K562 (cell line): ENCODE measurements at regions not wholly inside any gene's neighbourhood (a gene's known extent, or its start where the extent isn't known, plus 50 kb on each side); places are given as distances from the start of the nearest gene placed in this dataset.

Experiments used
- ATAC-seq: fragments of 200-7000 bp; cut with Tn5 transposase; 3 replicates; pipeline ENCODE4 v1.9.1; 2020; ENCODE audit warnings: moderate library complexity
- BruUV-seq: library from RNA; stranded (reverse); fragments of 400-500 nt; replicated peaks from 2 replicates; lab custom pipeline; 2021; lab: Mats Ljungman, UMichigan
- CTCF ChIA-PET: fragments of 300-600 bp; formaldehyde crosslinking; extraction: SDS; loops from one replicate; lab custom pipeline; 2021; ENCODE audit warnings: low intra/inter-chr PET ratio; lab: Yijun Ruan, JAX
- POLR2A ChIA-PET: fragments of 300-600, 350-650 bp; sonication (Branson Sonifier 250); formaldehyde crosslinking; extraction: SDS; loops from one replicate; lab custom pipeline; 2021; ENCODE audit warnings: antibody characterized with exemption, inconsistent platforms; lab: Yijun Ruan, JAX
- DNase-seq, 4 experiments: peaks; one replicate each; pipeline versions ENCODE4 v3.0.0 to v3.0.0-alpha.2; 2011 to 2018; ENCODE audit warnings: low spot score in 3 of 4, mixed read lengths in 3 of 4; ENCODE audit errors: extremely low read depth in 1 of 4
- FAIRE-seq: peaks from 2 replicates; lab custom pipeline; 2011; peaks lifted over from hg19 to GRCh38; lab: Jason Lieb, UNC
- H2AFZ ChIP-seq: 2 replicates; pipeline ENCODE4 v1.6.0; 2011; ENCODE audit warnings: low read depth, low read length, control low read depth, inconsistent platforms
- H3K27ac ChIP-seq: fragments of 200-600 bp; 3 replicates; pipeline ENCODE4 v1.8.0; 2011; ENCODE audit warnings: low read depth, mild to moderate bottlenecking, control low read depth, inconsistent platforms, low read length, moderate library complexity, mixed read lengths; ENCODE audit errors: extremely low read depth
- H3K27me3 ChIP-seq, 2 experiments: fragments of 300-600 bp in 1 of 2; 2 replicates in 1 of 2; 3 replicates in 1 of 2; pipeline versions ENCODE4 v1.6.0 to v1.8.0; 2011; ENCODE audit warnings: inconsistent platforms in 2 of 2, low read length in 2 of 2, mild to moderate bottlenecking in 1 of 2, mixed read lengths in 1 of 2, moderate library complexity in 1 of 2; ENCODE audit not compliant: control insufficient read depth in 2 of 2, insufficient read depth in 2 of 2
- H3K36me3 ChIP-seq: fragments of 300-600 bp; 3 replicates; pipeline ENCODE4 v1.8.0; 2011; ENCODE audit warnings: mild to moderate bottlenecking, low read length, inconsistent platforms; ENCODE audit not compliant: control insufficient read depth, insufficient read depth
- H3K4me1 ChIP-seq, 2 experiments: fragments of 200-600 bp in 1 of 2; replicated peaks in 1 of 2; 2 replicates in 1 of 2; 3 replicates in 1 of 2; pipeline versions ENCODE4 v1.5.1 to v1.8.0; 2011; ENCODE audit warnings: inconsistent platforms in 2 of 2, low read length in 2 of 2, mild to moderate bottlenecking in 1 of 2, mixed read lengths in 1 of 2, moderate library complexity in 1 of 2; ENCODE audit not compliant: control insufficient read depth in 2 of 2, insufficient read depth in 2 of 2
- H3K4me2 ChIP-seq: 2 replicates; pipeline ENCODE4 v1.6.1; 2011; ENCODE audit warnings: low read length, control low read depth, inconsistent platforms, mixed read lengths; ENCODE audit not compliant: insufficient read depth
- H3K4me3 ChIP-seq: fragments of 200-600 bp; sonication (generic), shearing (Covaris generic); 2 replicates; pipeline ENCODE4 v1.5.1; 2016; ENCODE audit warnings: control low read depth, inconsistent platforms
- H3K79me2 ChIP-seq: fragments of 200-600 bp; 3 replicates; pipeline ENCODE4 v1.8.0; 2011; ENCODE audit warnings: low read length, inconsistent platforms; ENCODE audit not compliant: control insufficient read depth, insufficient read depth
- H3K9ac ChIP-seq, 2 experiments: 2 replicates each; pipeline versions ENCODE4 v1.6.0 to v1.6.1; 2011; ENCODE audit warnings: low read depth in 2 of 2, low read length in 2 of 2, control low read depth in 1 of 2, inconsistent platforms in 1 of 2, mild to moderate bottlenecking in 1 of 2, mixed read lengths in 1 of 2; ENCODE audit not compliant: insufficient read depth in 1 of 2
- H3K9me1 ChIP-seq: one replicate; pipeline ENCODE4 v1.6.0; 2011; ENCODE audit warnings: inconsistent platforms, mild to moderate bottlenecking, low read length, moderate library complexity; ENCODE audit not compliant: control insufficient read depth, insufficient read depth
- H3K9me3 ChIP-seq: replicated peaks from 2 replicates; pipeline ENCODE4 v1.5.1; 2011; ENCODE audit warnings: low read depth, low read length, inconsistent platforms; ENCODE audit not compliant: control insufficient read depth, insufficient read depth
- H4K20me1 ChIP-seq: replicated peaks from 2 replicates; pipeline ENCODE4 v1.6.1; 2011; ENCODE audit warnings: low read length, inconsistent platforms, mixed read lengths; ENCODE audit not compliant: control insufficient read depth, insufficient read depth
- BRD4 ChIP-seq: fragments of 200-600 bp; sonication (generic); IDR thresholded peaks from 2 replicates; pipeline ENCODE4 v1.6.1; 2017; ENCODE audit warnings: inconsistent platforms
- CTBP1 ChIP-seq: fragments of 450-650 bp; IDR thresholded peaks from 2 replicates; pipeline ENCODE4 v1.6.1; 2016; ENCODE audit warnings: borderline replicate concordance
- FOSL1 ChIP-seq: fragments of 200-800 bp; sonication (Bioruptor generic); conservative IDR thresholded peaks from 2 replicates; pipeline ENCODE4 v1.6.1; 2016; ENCODE audit warnings: missing genetic modification characterization, missing compliant biosample characterization
- NCOR1 ChIP-seq: fragments of 450-650 bp; IDR thresholded peaks from 2 replicates; pipeline ENCODE4 v1.6.1; 2016; ENCODE audit warnings: mild to moderate bottlenecking, moderate library complexity
- TBP ChIP-seq: optimal IDR thresholded peaks from 2 replicates; pipeline ENCODE3; 2011; ENCODE audit warnings: low read depth, low read length, improper control_type of control experiment
- TRIM24 ChIP-seq, 2 experiments: fragments of 450-650 bp; IDR thresholded peaks; 2 replicates each; pipeline ENCODE4 v1.6.1; 2016
- TRIM25 ChIP-seq: fragments of 450-650 bp; IDR thresholded peaks from 2 replicates; pipeline ENCODE4 v1.7.0; 2016; ENCODE audit warnings: borderline replicate concordance
- ZNF318 ChIP-seq, 2 experiments: fragments of 450-650 bp; IDR thresholded peaks; 2 replicates each; pipeline ENCODE4 v1.6.1; 2016; ENCODE audit warnings: mild to moderate bottlenecking in 2 of 2, borderline replicate concordance in 1 of 2, low read depth in 1 of 2, moderate library complexity in 1 of 2
- WGBS: fragments of 100-300 bp; shearing (Covaris generic); methylation state at CpG from one replicate; pipeline ENCODE4 v1.1.6; 2016; ENCODE audit warnings: low coverage, mixed read lengths; ENCODE audit not compliant: insufficient coverage; ENCODE audit errors: missing lambda C conversion rate; 5-methylcytosine and 5-hydroxymethylcytosine counted together
- in situ Hi-C: fragments of 300-500 bp; cut with MboI; formaldehyde crosslinking; loops from 4 replicates; pipeline ENCODE4 v1.15.0; 2018; ENCODE audit warnings: inconsistent platforms, mixed read lengths
- intact Hi-C: fragments of 100-400 bp; cut with micrococcal nuclease; formaldehyde crosslinking; loops from 2 replicates; pipeline ENCODE4 v1.14.2; 2022

- TF ChIP-seq BRD4 (0 out of 2 replicates have a peak, but pooled peaks have one; percentile 36), TRIM25 (no peak), CTBP1 (peak; percentile 38), FOSL1 (peak; percentile 66)
These were observed 427.7 kb upstream of the RUNX1 start (continued) for GRCh38 chr21:35476621-35477395.

GRCh38 chr21:35475762-35476161, 426.7 kb upstream of the RUNX1 start:
- peak overlapping the region; percentile 82 for H2AFZ ChIP-seq
- intact Hi-C loops = no loop called here
- in situ Hi-C loops = no loop called here
- peak; percentile 76 for ATAC-seq
- no peaks in the 10 kb centered on the region for H3K36me3 ChIP-seq
- no peaks in the 10 kb centered on the region for H3K27me3 ChIP-seq
- no peaks in the 10 kb centered on the region; the same call in 1 of the 2 replicates for H3K9me3 ChIP-seq
- no TSS peak for BruUV-seq
- peak in 1 of 4 experiments; percentile 62 for DNase-seq
- ChIA-PET CTCF (no interaction called here), POLR2A (interaction anchor here (1.4 kb wide), 1 partner anchor 11 kb away, joined by 3 read pairs; no protein-coding TSS in a partner anchor)
- H3K9ac ChIP-seq = no peak overlapping the region
- no peaks in the 10 kb centered on the region for H4K20me1 ChIP-seq
- no peaks in the 10 kb centered on the region for H3K79me2 ChIP-seq
- H3K9me1 ChIP-seq = no peaks in the 10 kb centered on the region
- H3K27ac ChIP-seq = peak overlapping the region; percentile 46
- no peak for FAIRE-seq
- H3K4me3 ChIP-seq = no peak overlapping the region
- no peak overlapping the region for H3K4me2 ChIP-seq
- peaks cover 3 to 41% of the 10 kb centered on the region in 2 experiments; a peak in 4 of 5 replicates for H3K4me1 ChIP-seq
- 1% methylated on average over 4 of the region's 4 CpGs for WGBS
- peak; percentile 30; the same call in 1 of the 2 replicates for TF ChIP-seq NCOR1
- TF ChIP-seq TBP = no peak
- TF ChIP-seq TRIM24 (IDR thresholded peaks at IDR 0.05) = peak; percentile 79 to 90
- peak in 1 of 2 experiments; percentile 66; a peak in 1 of 4 replicates for TF ChIP-seq ZNF318 (IDR thresholded peaks at IDR 0.05; ENCODE audit: borderline replicate concordance in 1 of 2, low read depth in 1 of 2)
